ENCODE measurements at regions not wholly inside any gene's neighbourhood (a gene's known extent, or its start where the extent isn't known, plus 50 kb on each side); places are given as distances from the start of the nearest gene placed in this dataset.

- H3K9me3 ChIP-seq (ENCODE audit: control insufficient read depth, insufficient read depth, low read depth, low read length), result no peaks in the 10 kb centered on the region
- TF ChIP-seq POLR2AphosphoS5 (IDR thresholded peaks at IDR 0.05; ENCODE audit: low read depth, low read length), result no peak
- TF ChIP-seq REST (IDR thresholded peaks at IDR 0.05; ENCODE audit: insufficient read depth in 1 of 2, low read depth in 2 of 2, low read length in 1 of 2), result no peak
- no peak for TF ChIP-seq TCF7L2 (IDR thresholded peaks at IDR 0.05; ENCODE audit: low read depth, low read length)
- no peak for TF ChIP-seq CTCF (IDR thresholded peaks at IDR 0.05)
- TF ChIP-seq SIN3A (IDR thresholded peaks at IDR 0.05; ENCODE audit: borderline replicate concordance, insufficient read depth, low read depth, low read length), result no peak
- no peaks in the 10 kb centered on the region for H3K36me3 ChIP-seq (ENCODE audit: control insufficient read depth, insufficient read depth, low read length)
- ATAC-seq (no peak), DNase-seq (ENCODE audit: low read depth, low spot score) (no peak)
- intact Hi-C loops (cut with micrococcal nuclease; ENCODE audit: unreplicated experiment), result no loop called here
- in situ Hi-C loops (cut with HindIII; ENCODE audit: low pct_unique_long_range_greater_than_20kb, low sequenced_read_pairs), result no loop called here
- no peaks in the 10 kb centered on the region for H3K27me3 ChIP-seq (ENCODE audit: control insufficient read depth, insufficient read depth, low read length)
- ChIA-PET CTCF (no interaction called here), POLR2A (interaction anchor here (0.7 kb wide), 1 partner anchor 509 kb away, joined by 6 read pairs; no protein-coding TSS in a partner anchor)
- H3K4me1 ChIP-seq (ENCODE audit: control insufficient read depth, insufficient read depth, low read length), result no peaks in the 10 kb centered on the region
- no TSS peak for BruUV-seq (replicated peaks)
- H3K4me3 ChIP-seq (ENCODE audit: low read depth in 2 of 2, low read length in 2 of 2), result no peak overlapping the region
- H3K27ac ChIP-seq (ENCODE audit: low read length), result no peak overlapping the region
Observed at GRCh38 chr2:101016-101415, 54.7 kb upstream of the FAM110C start.
